ENCODE measurements at regions not wholly inside any gene's neighbourhood (a gene's known extent, or its start where the extent isn't known, plus 50 kb on each side); places are given as distances from the start of the nearest gene placed in this dataset.

- Histone ChIP-seq H3K4me3 (no peak overlapping the region), H3K36me3 (no peaks in the 10 kb centered on the region), H3K27me3 (no peaks in the 10 kb centered on the region), H3K27ac (replicated peaks in 1 of 4) (no peak overlapping the region), H3K9me3 (no peaks in the 10 kb centered on the region), H3K4me1 (no peaks in the 10 kb centered on the region)
- 84% methylated on average over 7 of the region's 16 CpGs for WGBS
- intact Hi-C loops (cut with DNase I), result no loop called here
- no peak for TF ChIP-seq POLR2A (IDR thresholded peaks at IDR 0.05; ENCODE audit: low read depth)
- TF ChIP-seq, protein P1, sequence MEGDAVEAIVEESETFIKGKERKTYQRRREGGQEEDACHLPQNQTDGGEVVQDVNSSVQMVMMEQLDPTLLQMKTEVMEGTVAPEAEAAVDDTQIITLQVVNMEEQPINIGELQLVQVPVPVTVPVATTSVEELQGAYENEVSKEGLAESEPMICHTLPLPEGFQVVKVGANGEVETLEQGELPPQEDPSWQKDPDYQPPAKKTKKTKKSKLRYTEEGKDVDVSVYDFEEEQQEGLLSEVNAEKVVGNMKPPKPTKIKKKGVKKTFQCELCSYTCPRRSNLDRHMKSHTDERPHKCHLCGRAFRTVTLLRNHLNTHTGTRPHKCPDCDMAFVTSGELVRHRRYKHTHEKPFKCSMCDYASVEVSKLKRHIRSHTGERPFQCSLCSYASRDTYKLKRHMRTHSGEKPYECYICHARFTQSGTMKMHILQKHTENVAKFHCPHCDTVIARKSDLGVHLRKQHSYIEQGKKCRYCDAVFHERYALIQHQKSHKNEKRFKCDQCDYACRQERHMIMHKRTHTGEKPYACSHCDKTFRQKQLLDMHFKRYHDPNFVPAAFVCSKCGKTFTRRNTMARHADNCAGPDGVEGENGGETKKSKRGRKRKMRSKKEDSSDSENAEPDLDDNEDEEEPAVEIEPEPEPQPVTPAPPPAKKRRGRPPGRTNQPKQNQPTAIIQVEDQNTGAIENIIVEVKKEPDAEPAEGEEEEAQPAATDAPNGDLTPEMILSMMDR (IDR thresholded peaks at IDR 0.05), result no peak
- no peak for TF ChIP-seq EP300 (IDR thresholded peaks at IDR 0.05)
- TF ChIP-seq POLR2AphosphoS5 (IDR thresholded peaks at IDR 0.05), result no peak
- no peak for DNase-seq (ENCODE audit: extremely low spot score)
These were observed 79.3 kb downstream of the OAT start for GRCh38 chr10:124339119-124340032.

GRCh38 chr10:124338276-124338925, 80.3 kb downstream of the OAT start:
- TF ChIP-seq, protein P1 (IDR thresholded peaks at IDR 0.05), result no peak
- no peak for TF ChIP-seq POLR2AphosphoS5 (IDR thresholded peaks at IDR 0.05)
- TF ChIP-seq POLR2A (IDR thresholded peaks at IDR 0.05; ENCODE audit: low read depth), result no peak
- TF ChIP-seq EP300 (IDR thresholded peaks at IDR 0.05), result no peak

DNA sequence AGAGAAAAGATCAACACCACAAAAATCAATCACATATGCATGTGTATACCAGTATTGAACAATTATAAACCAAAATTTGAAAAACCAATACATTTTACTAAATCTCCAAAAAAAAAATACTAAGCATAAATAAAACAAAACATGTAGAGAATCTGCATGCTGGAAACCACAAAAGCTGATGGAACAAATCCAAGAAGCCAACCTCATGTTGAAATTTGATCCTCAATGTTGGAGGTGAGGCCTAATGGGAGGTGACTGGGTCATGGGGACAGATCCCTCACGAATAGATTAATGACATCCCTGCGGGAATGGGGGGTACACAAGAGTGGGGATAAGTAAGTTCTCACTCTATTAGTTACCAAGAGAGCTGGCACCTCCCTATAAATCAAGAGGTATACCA, 82.5 kb downstream of the OAT start:
- TF ChIP-seq EP300 (IDR thresholded peaks at IDR 0.05) (no peak), POLR2A (IDR thresholded peaks at IDR 0.05; ENCODE audit: low read depth) (no peak), POLR2AphosphoS5 (IDR thresholded peaks at IDR 0.05) (no peak)
- TF ChIP-seq, protein P1 (IDR thresholded peaks at IDR 0.05), result no peak
- 43% methylated on average over 2 of the region's 2 CpGs for WGBS
- DNase-seq (ENCODE audit: extremely low spot score), result no peak

More at GRCh38 chr10:124338276-124338925, 80.3 kb downstream of the OAT start:
- 77% methylated on average over 4 of the region's 4 CpGs for WGBS
- Histone ChIP-seq H3K4me1 (no peaks in the 10 kb centered on the region), H3K4me3 (no peak overlapping the region), H3K27ac (replicated peaks in 1 of 4) (no peak overlapping the region), H3K27me3 (no peaks in the 10 kb centered on the region), H3K36me3 (no peaks in the 10 kb centered on the region), H3K9me3 (no peaks in the 10 kb centered on the region)
- DNase-seq (ENCODE audit: extremely low spot score), result no peak
- intact Hi-C loops (cut with DNase I), result no loop called here

GRCh38 chr10:124333931-124334330, 84.8 kb downstream of the OAT start:
- Histone ChIP-seq H3K27ac (replicated peaks in 1 of 4) (no peak overlapping the region), H3K4me3 (no peak overlapping the region), H3K4me1 (no peaks in the 10 kb centered on the region), H3K27me3 (no peaks in the 10 kb centered on the region), H3K9me3 (peaks cover 0 to 11% (median 0%) of the 10 kb centered on the region in 4 donors), H3K36me3 (no peaks in the 10 kb centered on the region)
- DNase-seq (ENCODE audit: extremely low spot score), result no peak
- TF ChIP-seq EP300 (IDR thresholded peaks at IDR 0.05), result no peak
- TF ChIP-seq, protein P1 (IDR thresholded peaks at IDR 0.05), result no peak
- 80% methylated on average over 1 of the region's 1 CpG for WGBS
- intact Hi-C loops (cut with DNase I), result no loop called here

More for the DNA sequence above, 82.5 kb downstream of the OAT start:
- intact Hi-C loops (cut with DNase I), result no loop called here
- Histone ChIP-seq H3K4me3 (no peak overlapping the region), H3K4me1 (no peaks in the 10 kb centered on the region), H3K27ac (replicated peaks in 1 of 4) (no peak overlapping the region), H3K27me3 (no peaks in the 10 kb centered on the region), H3K36me3 (no peaks in the 10 kb centered on the region), H3K9me3 (peaks cover 0 to 11% (median 0%) of the 10 kb centered on the region in 4 donors)

Measured in esophagus muscularis mucosa (tissue), 4 donors.